ENCODE measurements at regions not wholly inside any gene's neighbourhood (a gene's known extent, or its start where the extent isn't known, plus 50 kb on each side); places are given as distances from the start of the nearest gene placed in this dataset.
A peak's percentile ranks its signal among the peaks of the same experiment; 100 is the strongest.

DNA sequence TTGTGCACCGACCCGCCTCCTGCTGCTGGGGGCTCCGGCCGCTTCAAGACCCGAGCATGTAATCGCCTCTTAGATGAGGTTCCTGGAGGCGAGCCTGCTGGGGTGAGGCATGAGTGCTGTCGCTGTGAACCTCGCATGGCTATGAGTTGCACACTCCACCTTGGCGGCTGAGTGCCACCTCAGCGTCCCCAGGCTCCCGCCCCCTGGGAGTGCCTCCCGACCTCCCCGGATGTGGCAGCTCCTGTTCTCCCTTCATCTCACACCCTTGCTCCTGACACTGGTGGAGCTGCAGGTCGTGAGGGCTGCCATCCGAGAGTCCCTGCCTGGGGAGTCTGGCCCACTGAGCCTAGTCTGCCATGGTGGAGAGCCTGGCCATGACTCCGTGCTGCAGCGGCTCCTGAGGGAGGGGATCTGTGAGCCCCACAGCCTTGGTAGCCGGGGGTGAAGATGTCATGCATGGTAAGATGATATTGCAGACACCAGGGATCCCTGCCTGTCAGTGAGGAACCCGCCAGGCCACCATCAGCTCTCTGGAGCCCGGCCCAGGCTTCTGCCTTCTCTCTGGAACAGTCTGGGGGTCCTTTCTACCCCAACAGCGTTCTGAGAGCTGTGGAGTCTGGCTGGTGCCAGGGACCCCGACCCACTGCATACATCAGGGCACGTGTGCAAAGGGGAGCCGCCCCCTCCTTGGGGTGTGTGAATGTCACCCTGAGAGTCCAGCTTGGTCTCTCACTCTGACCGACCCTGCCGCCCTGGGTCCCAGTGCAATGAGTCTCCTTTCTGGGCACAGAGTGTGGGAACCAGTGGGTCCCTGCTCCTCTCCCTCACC, 61.6 kb upstream of the HS6ST1 start:
- Histone ChIP-seq H3K27me3 (ENCODE audit: insufficient read depth) (no peaks in the 10 kb centered on the region), H3K4me3 (ENCODE audit: low read depth in 2 of 2, low read length in 1 of 2) (no peak overlapping the region), H2AFZ (ENCODE audit: low read depth) (no peak overlapping the region), H3K27ac (ENCODE audit: low read depth in 2 of 2, low read length in 1 of 2) (no peak overlapping the region), H3K9ac (no peak overlapping the region), H3K4me1 (ENCODE audit: control insufficient read depth in 1 of 2, insufficient read depth in 2 of 2, low read depth in 1 of 2, low read length in 1 of 2) (peaks cover 0 to 51% of the 10 kb centered on the region in 2 experiments; a peak in 1 of 4 replicates), H3K79me2 (ENCODE audit: insufficient read depth) (no peaks in the 10 kb centered on the region), H3K9me2 (no peaks in the 10 kb centered on the region), H3K4me2 (no peak overlapping the region), H4K20me1 (ENCODE audit: insufficient read depth) (no peaks in the 10 kb centered on the region), H3F3A (replicated peaks; ENCODE audit: insufficient read depth) (no peaks in the 10 kb centered on the region), H3K36me3 (replicated peaks in 1 of 2; ENCODE audit: control insufficient read depth in 1 of 2, insufficient read depth in 2 of 2, low read length in 1 of 2) (no peaks in the 10 kb centered on the region), H3K9me3 (no peaks in the 10 kb centered on the region)
- ChIA-PET CTCF (interaction anchor here (1.3 kb wide), 1 partner anchor 11 kb away, joined by 3 read pairs; no protein-coding TSS in a partner anchor), POLR2A (interaction anchor here (1.7 kb wide), 1 partner anchor 70 kb away, joined by 4 read pairs; no protein-coding TSS in a partner anchor)
- TF ChIP-seq GATA2 (CRISPR knock-in tag; IDR thresholded peaks at IDR 0.05) = no peak
- DNase-seq = no peak
- WGBS (ENCODE audit: low lambda C conversion rate) = 81% methylated on average over 6 of the region's 27 CpGs

DNA sequence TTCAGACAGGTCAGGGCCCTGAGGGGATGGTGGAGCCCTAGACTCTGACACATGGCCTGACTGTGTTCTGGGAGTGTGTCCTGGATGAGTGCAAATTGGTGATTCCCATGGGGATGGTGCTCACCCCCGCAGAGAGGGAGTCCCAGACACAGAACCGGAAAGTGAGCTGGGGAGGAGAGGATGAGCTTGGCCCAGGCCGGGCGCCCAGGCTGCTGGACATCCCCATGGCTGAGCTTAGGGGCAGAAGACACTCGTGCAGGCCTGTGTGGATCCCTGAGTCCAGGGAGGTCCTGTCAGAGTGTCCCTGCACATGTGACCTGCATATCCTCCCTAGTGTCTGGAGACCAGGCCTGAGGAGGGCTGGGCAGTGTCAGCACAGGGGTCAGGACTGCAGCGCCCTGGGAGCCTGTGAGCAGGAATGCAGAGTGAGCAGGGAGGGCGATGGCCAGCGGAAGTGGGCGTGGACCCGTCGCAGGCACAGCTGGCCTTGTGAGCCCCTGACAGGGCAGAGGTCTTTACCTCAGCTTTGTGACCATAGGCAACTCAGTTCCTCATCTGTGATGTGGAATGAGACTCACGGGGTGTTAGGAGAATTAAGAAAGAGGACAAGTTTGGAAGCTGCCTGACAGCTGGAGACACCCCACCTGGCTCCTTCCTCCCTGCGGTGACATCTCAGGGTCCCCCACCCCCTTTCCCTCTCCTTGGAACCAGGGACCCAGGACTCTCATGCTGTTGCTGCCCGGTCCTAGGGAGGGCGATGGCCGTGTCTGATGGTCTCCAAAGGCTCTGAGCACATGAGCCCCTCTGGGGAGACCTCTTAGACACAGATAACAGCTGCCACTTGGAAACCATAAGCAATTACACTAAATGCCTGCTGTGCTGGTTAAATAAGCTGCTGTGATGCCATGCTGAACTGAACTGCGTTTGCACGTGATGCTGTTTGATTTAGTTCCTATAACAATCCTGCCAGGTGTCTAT, 62.6 kb upstream of the HS6ST1 start:
- Histone ChIP-seq H3K27ac (ENCODE audit: low read depth in 2 of 2, low read length in 1 of 2) (no peak overlapping the region), H3K4me2 (no peak overlapping the region), H3K9ac (no peak overlapping the region), H3K9me3 (no peaks in the 10 kb centered on the region), H3K4me1 (ENCODE audit: control insufficient read depth in 1 of 2, insufficient read depth in 2 of 2, low read depth in 1 of 2, low read length in 1 of 2) (peaks cover 0 to 45% of the 10 kb centered on the region in 2 experiments; a peak in 1 of 4 replicates), H3F3A (replicated peaks; ENCODE audit: insufficient read depth) (no peaks in the 10 kb centered on the region), H3K79me2 (ENCODE audit: insufficient read depth) (no peaks in the 10 kb centered on the region), H3K9me2 (no peaks in the 10 kb centered on the region), H3K27me3 (ENCODE audit: insufficient read depth) (no peaks in the 10 kb centered on the region), H2AFZ (ENCODE audit: low read depth) (no peak overlapping the region), H3K36me3 (replicated peaks in 1 of 2; ENCODE audit: control insufficient read depth in 1 of 2, insufficient read depth in 2 of 2, low read length in 1 of 2) (no peaks in the 10 kb centered on the region), H4K20me1 (ENCODE audit: insufficient read depth) (no peaks in the 10 kb centered on the region), H3K4me3 (ENCODE audit: low read depth in 2 of 2, low read length in 1 of 2) (no peak overlapping the region)
- POLR2A ChIA-PET = no interaction called here
- CTCF ChIA-PET = interaction anchor here (0.6 to 1.3 kb wide), 5 partner anchors 10 to 33 kb away, joined by 3 to 5 read pairs (median 3); no protein-coding TSS in a partner anchor
- TF ChIP-seq MXI1 (IDR thresholded peaks at IDR 0.05; ENCODE audit: low read depth, low read length) (peak; percentile 74), FOXJ3 (CRISPR knock-in tag; IDR thresholded peaks at IDR 0.05) (no peak), TCF12 (IDR thresholded peaks at IDR 0.05) (no peak), TAF1 (IDR thresholded peaks at IDR 0.05; ENCODE audit: borderline replicate concordance, low read depth, low read length) (no peak), NRF1 (IDR thresholded peaks at IDR 0.05; ENCODE audit: low read depth, low read length) (no peak), RFX5 (IDR thresholded peaks at IDR 0.05; ENCODE audit: low read length) (no peak)
- DNase-seq = peak; percentile 61
- 58% methylated on average over 11 of the region's 18 CpGs for WGBS (ENCODE audit: low lambda C conversion rate)

DNA sequence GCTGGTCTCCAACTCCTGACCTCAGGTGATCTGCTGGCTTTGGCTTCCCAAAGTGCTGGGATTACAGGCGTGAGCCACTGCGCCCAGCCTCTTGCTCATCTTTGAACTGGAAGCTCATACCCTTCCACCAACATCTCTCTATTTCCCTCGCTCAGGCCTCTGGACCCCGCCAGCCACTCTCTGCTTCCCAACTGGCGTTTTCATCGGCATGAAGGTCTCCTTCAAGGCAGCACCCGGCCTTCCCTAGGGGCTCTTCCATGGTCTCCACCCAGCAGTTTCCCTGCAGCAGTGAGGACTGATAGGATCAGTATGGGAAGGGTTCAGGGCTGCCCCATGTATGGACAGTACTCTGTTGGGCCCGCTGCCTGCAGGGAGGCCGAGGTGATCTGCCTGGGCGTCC, 65.8 kb upstream of the HS6ST1 start:
- H4K20me1 ChIP-seq (ENCODE audit: insufficient read depth) = no peaks in the 10 kb centered on the region
- H3K9ac ChIP-seq = no peak overlapping the region
- WGBS (ENCODE audit: low lambda C conversion rate) = 61% methylated on average over 7 of the region's 10 CpGs
- no peaks in the 10 kb centered on the region for H3K9me3 ChIP-seq
- no peak overlapping the region for H3K4me3 ChIP-seq (ENCODE audit: low read depth in 2 of 2, low read length in 1 of 2)
- H3K36me3 ChIP-seq (replicated peaks in 1 of 2; ENCODE audit: control insufficient read depth in 1 of 2, insufficient read depth in 2 of 2, low read length in 1 of 2) = no peaks in the 10 kb centered on the region
- H3K4me1 ChIP-seq (ENCODE audit: control insufficient read depth in 1 of 2, insufficient read depth in 2 of 2, low read depth in 1 of 2, low read length in 1 of 2) = peaks cover 0 to 28% of the 10 kb centered on the region in 2 experiments; a peak in 1 of 4 replicates
- ChIA-PET POLR2A (no interaction called here), CTCF (interaction anchor here (2.2 kb wide), 1 partner anchor 12 kb away, joined by 8 read pairs; no protein-coding TSS in a partner anchor)
- no peaks in the 10 kb centered on the region for H3K79me2 ChIP-seq (ENCODE audit: insufficient read depth)
- H3F3A ChIP-seq (replicated peaks; ENCODE audit: insufficient read depth) = no peaks in the 10 kb centered on the region
- DNase-seq = no peak
- H3K27ac ChIP-seq (ENCODE audit: low read depth in 2 of 2, low read length in 1 of 2) = no peak overlapping the region
- H2AFZ ChIP-seq (ENCODE audit: low read depth) = no peak overlapping the region
- no peak overlapping the region for H3K4me2 ChIP-seq
- H3K9me2 ChIP-seq = no peaks in the 10 kb centered on the region
- H3K27me3 ChIP-seq (ENCODE audit: insufficient read depth) = no peaks in the 10 kb centered on the region
- TF ChIP-seq MEF2A (IDR thresholded peaks at IDR 0.05; ENCODE audit: borderline replicate concordance, low read depth) (no peak), RCOR1 (IDR thresholded peaks at IDR 0.05; ENCODE audit: low read length) (no peak), GATA2 (CRISPR knock-in tag; IDR thresholded peaks at IDR 0.05) (no peak), JUND (IDR thresholded peaks at IDR 0.05) (no peak), NRF1 (IDR thresholded peaks at IDR 0.05; ENCODE audit: low read depth, low read length) (no peak), RXRA (IDR thresholded peaks at IDR 0.05; ENCODE audit: borderline replicate concordance, low read depth) (no peak), FOSL2 (IDR thresholded peaks at IDR 0.05; ENCODE audit: borderline replicate concordance, low read depth) (no peak), FOXJ3 (CRISPR knock-in tag; IDR thresholded peaks at IDR 0.05) (no peak), MXI1 (IDR thresholded peaks at IDR 0.05; ENCODE audit: low read depth, low read length) (no peak)
- TF ChIP-seq, protein P1, sequence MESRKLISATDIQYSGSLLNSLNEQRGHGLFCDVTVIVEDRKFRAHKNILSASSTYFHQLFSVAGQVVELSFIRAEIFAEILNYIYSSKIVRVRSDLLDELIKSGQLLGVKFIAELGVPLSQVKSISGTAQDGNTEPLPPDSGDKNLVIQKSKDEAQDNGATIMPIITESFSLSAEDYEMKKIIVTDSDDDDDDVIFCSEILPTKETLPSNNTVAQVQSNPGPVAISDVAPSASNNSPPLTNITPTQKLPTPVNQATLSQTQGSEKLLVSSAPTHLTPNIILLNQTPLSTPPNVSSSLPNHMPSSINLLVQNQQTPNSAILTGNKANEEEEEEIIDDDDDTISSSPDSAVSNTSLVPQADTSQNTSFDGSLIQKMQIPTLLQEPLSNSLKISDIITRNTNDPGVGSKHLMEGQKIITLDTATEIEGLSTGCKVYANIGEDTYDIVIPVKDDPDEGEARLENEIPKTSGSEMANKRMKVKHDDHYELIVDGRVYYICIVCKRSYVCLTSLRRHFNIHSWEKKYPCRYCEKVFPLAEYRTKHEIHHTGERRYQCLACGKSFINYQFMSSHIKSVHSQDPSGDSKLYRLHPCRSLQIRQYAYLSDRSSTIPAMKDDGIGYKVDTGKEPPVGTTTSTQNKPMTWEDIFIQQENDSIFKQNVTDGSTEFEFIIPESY (IDR thresholded peaks at IDR 0.05; ENCODE audit: borderline replicate concordance, low read depth) = no peak
- TF ChIP-seq, protein P2, sequence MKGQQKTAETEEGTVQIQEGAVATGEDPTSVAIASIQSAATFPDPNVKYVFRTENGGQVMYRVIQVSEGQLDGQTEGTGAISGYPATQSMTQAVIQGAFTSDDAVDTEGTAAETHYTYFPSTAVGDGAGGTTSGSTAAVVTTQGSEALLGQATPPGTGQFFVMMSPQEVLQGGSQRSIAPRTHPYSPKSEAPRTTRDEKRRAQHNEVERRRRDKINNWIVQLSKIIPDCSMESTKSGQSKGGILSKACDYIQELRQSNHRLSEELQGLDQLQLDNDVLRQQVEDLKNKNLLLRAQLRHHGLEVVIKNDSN (IDR thresholded peaks at IDR 0.05; ENCODE audit: borderline replicate concordance, low read depth) = no peak
- TF ChIP-seq, protein P3, sequence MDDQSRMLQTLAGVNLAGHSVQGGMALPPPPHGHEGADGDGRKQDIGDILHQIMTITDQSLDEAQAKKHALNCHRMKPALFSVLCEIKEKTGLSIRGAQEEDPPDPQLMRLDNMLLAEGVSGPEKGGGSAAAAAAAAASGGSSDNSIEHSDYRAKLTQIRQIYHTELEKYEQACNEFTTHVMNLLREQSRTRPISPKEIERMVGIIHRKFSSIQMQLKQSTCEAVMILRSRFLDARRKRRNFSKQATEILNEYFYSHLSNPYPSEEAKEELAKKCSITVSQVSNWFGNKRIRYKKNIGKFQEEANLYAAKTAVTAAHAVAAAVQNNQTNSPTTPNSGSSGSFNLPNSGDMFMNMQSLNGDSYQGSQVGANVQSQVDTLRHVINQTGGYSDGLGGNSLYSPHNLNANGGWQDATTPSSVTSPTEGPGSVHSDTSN (IDR thresholded peaks at IDR 0.05) = no peak

Data from SK-N-SH (cell line).